Activated naive CD8-positive, alpha-beta T cell treated with anti-CD3 and anti-CD28 coated beads, Interleukin-2, amount 10 ng/mL, durations not matched to agents 7 days and 5 days (primary cell): ENCODE measurements at regions not wholly inside any gene's neighbourhood (a gene's known extent, or its start where the extent isn't known, plus 50 kb on each side); places are given as distances from the start of the nearest gene placed in this dataset.

Experiments used
- ATAC-seq: fragments of 150-1000 bp; cut with Tn5 transposase; one replicate; pipeline ENCODE4 v1.10.0; 2021; ENCODE audit warnings: low read depth, moderate library complexity
- POLR2A ChIA-PET: fragments of 350-600 bp; sonication (Branson Sonifier 250); formaldehyde crosslinking; loops from one replicate; lab custom pipeline; 2021; ENCODE audit warnings: antibody characterized with exemption; lab: Charles Lee
- DNase-seq: peaks from one replicate; pipeline ENCODE4 v3.0.0; 2021
- H3K27ac Mint-ChIP-seq: one replicate; pipeline ENCODE4 v1.8.0; 2022; ENCODE audit warnings: mild to moderate bottlenecking, mixed read lengths
- H3K27me3 Mint-ChIP-seq: one replicate; pipeline ENCODE4 v1.8.0; 2022; ENCODE audit warnings: mild to moderate bottlenecking, moderate library complexity, mixed read lengths
- H3K36me3 Mint-ChIP-seq: one replicate; pipeline ENCODE4 v1.8.0; 2021; ENCODE audit warnings: mild to moderate bottlenecking, mixed read lengths
- H3K4me1 Mint-ChIP-seq: one replicate; pipeline ENCODE4 v1.8.0; 2021; ENCODE audit warnings: mixed read lengths
- H3K4me3 Mint-ChIP-seq: one replicate; pipeline ENCODE4 v1.8.0; 2022; ENCODE audit warnings: mild to moderate bottlenecking, moderate library complexity, mixed read lengths
- H3K9me3 Mint-ChIP-seq: one replicate; pipeline ENCODE4 v1.8.0; 2021; ENCODE audit warnings: mixed read lengths

GRCh38 chr20:12593342-12593873 is 415.4 kb upstream of the SPTLC3 start:
- no peaks in the 10 kb centered on the region for H3K36me3 Mint-ChIP-seq
- no peaks in the 10 kb centered on the region for H3K27me3 Mint-ChIP-seq
- H3K4me1 Mint-ChIP-seq = no peaks in the 10 kb centered on the region
- no peak for DNase-seq
- ATAC-seq = no peak
- H3K4me3 Mint-ChIP-seq = no peak overlapping the region
- POLR2A ChIA-PET = no interaction called here
- H3K27ac Mint-ChIP-seq = no peak overlapping the region
- peaks cover 5% of the 10 kb centered on the region for H3K9me3 Mint-ChIP-seq

GRCh38 chr20:12594410-12595088 is 414.2 kb upstream of the SPTLC3 start:
- H3K4me1 Mint-ChIP-seq = no peaks in the 10 kb centered on the region
- H3K36me3 Mint-ChIP-seq = no peaks in the 10 kb centered on the region
- no peak for DNase-seq
- H3K4me3 Mint-ChIP-seq = no peak overlapping the region
- no peak for ATAC-seq
- H3K9me3 Mint-ChIP-seq = peaks cover 3% of the 10 kb centered on the region
- POLR2A ChIA-PET = no interaction called here
- no peaks in the 10 kb centered on the region for H3K27me3 Mint-ChIP-seq
- H3K27ac Mint-ChIP-seq = no peak overlapping the region

GRCh38 chr20:12595841-12596240 is 412.9 kb upstream of the SPTLC3 start:
- Mint-ChIP-seq H3K4me3 (no peak overlapping the region), H3K27ac (no peak overlapping the region), H3K27me3 (no peaks in the 10 kb centered on the region), H3K4me1 (no peaks in the 10 kb centered on the region), H3K9me3 (peaks cover 1% of the 10 kb centered on the region), H3K36me3 (no peaks in the 10 kb centered on the region)
- no peak for DNase-seq
- POLR2A ChIA-PET = no interaction called here
- ATAC-seq = no peak

GRCh38 chr20:12596863-12597262 is 411.9 kb upstream of the SPTLC3 start:
- Mint-ChIP-seq H3K9me3 (peaks cover 1% of the 10 kb centered on the region), H3K27ac (no peak overlapping the region), H3K27me3 (no peaks in the 10 kb centered on the region), H3K4me1 (no peaks in the 10 kb centered on the region), H3K36me3 (no peaks in the 10 kb centered on the region), H3K4me3 (no peak overlapping the region)
- ATAC-seq = no peak
- no peak for DNase-seq
- POLR2A ChIA-PET = no interaction called here

GRCh38 chr20:12597551-12597950 is 411.2 kb upstream of the SPTLC3 start:
- ATAC-seq (no peak), DNase-seq (no peak)
- Mint-ChIP-seq H3K4me3 (no peak overlapping the region), H3K9me3 (no peaks in the 10 kb centered on the region), H3K27me3 (no peaks in the 10 kb centered on the region), H3K36me3 (no peaks in the 10 kb centered on the region), H3K27ac (no peak overlapping the region), H3K4me1 (no peaks in the 10 kb centered on the region)
- POLR2A ChIA-PET = no interaction called here

- Mint-ChIP-seq H3K9me3 (peaks cover 1% of the 10 kb centered on the region), H3K36me3 (no peaks in the 10 kb centered on the region), H3K4me3 (no peak overlapping the region), H3K27me3 (no peaks in the 10 kb centered on the region), H3K27ac (no peak overlapping the region), H3K4me1 (no peaks in the 10 kb centered on the region)
- POLR2A ChIA-PET = no interaction called here
- no peak for DNase-seq
- ATAC-seq = no peak
Observed at GRCh38 chr20:12598894-12599293, 409.9 kb upstream of the SPTLC3 start.

GRCh38 chr20:12599494-12599893 is 409.3 kb upstream of the SPTLC3 start:
- Mint-ChIP-seq H3K4me1 (no peaks in the 10 kb centered on the region), H3K36me3 (no peaks in the 10 kb centered on the region), H3K27ac (no peak overlapping the region), H3K27me3 (no peaks in the 10 kb centered on the region), H3K4me3 (no peak overlapping the region), H3K9me3 (peaks cover 1% of the 10 kb centered on the region)
- DNase-seq (no peak), ATAC-seq (no peak)
- POLR2A ChIA-PET = no interaction called here

- Mint-ChIP-seq H3K36me3 (no peaks in the 10 kb centered on the region), H3K27me3 (no peaks in the 10 kb centered on the region), H3K9me3 (peaks cover 1% of the 10 kb centered on the region), H3K27ac (no peak overlapping the region), H3K4me1 (no peaks in the 10 kb centered on the region), H3K4me3 (no peak overlapping the region)
- DNase-seq = no peak
- ATAC-seq = no peak
- POLR2A ChIA-PET = no interaction called here
Observed at GRCh38 chr20:12605751-12606150, 403.0 kb upstream of the SPTLC3 start.

- Mint-ChIP-seq H3K4me1 (no peaks in the 10 kb centered on the region), H3K36me3 (no peaks in the 10 kb centered on the region), H3K27ac (no peak overlapping the region), H3K27me3 (no peaks in the 10 kb centered on the region), H3K9me3 (no peaks in the 10 kb centered on the region), H3K4me3 (no peak overlapping the region)
- DNase-seq (no peak), ATAC-seq (no peak)
- POLR2A ChIA-PET = no interaction called here
Observed at GRCh38 chr20:12610871-12611270, 397.9 kb upstream of the SPTLC3 start.

GRCh38 chr20:12614764-12615163 is 394.0 kb upstream of the SPTLC3 start:
- DNase-seq (no peak), ATAC-seq (no peak)
- no peak overlapping the region for H3K27ac Mint-ChIP-seq
- no peaks in the 10 kb centered on the region for H3K27me3 Mint-ChIP-seq
- H3K4me3 Mint-ChIP-seq = no peak overlapping the region
- H3K4me1 Mint-ChIP-seq = no peaks in the 10 kb centered on the region
- POLR2A ChIA-PET = no interaction called here
- no peaks in the 10 kb centered on the region for H3K36me3 Mint-ChIP-seq
- H3K9me3 Mint-ChIP-seq = peaks cover 3% of the 10 kb centered on the region

GRCh38 chr20:12617076-12617475 is 391.7 kb upstream of the SPTLC3 start:
- Mint-ChIP-seq H3K27ac (no peak overlapping the region), H3K4me1 (no peaks in the 10 kb centered on the region), H3K27me3 (no peaks in the 10 kb centered on the region), H3K9me3 (peaks cover 5% of the 10 kb centered on the region), H3K36me3 (no peaks in the 10 kb centered on the region), H3K4me3 (no peak overlapping the region)
- DNase-seq (no peak), ATAC-seq (no peak)
- POLR2A ChIA-PET = no interaction called here

- no peaks in the 10 kb centered on the region for H3K27me3 Mint-ChIP-seq
- no peaks in the 10 kb centered on the region for H3K36me3 Mint-ChIP-seq
- POLR2A ChIA-PET = no interaction called here
- no peak for ATAC-seq
- no peak for DNase-seq
- no peak overlapping the region for H3K4me3 Mint-ChIP-seq
- no peaks in the 10 kb centered on the region for H3K4me1 Mint-ChIP-seq
- peaks cover 3% of the 10 kb centered on the region for H3K9me3 Mint-ChIP-seq
- H3K27ac Mint-ChIP-seq = no peak overlapping the region
Observed at GRCh38 chr20:12623870-12624269, 384.9 kb upstream of the SPTLC3 start.

- Mint-ChIP-seq H3K27me3 (no peaks in the 10 kb centered on the region), H3K27ac (no peak overlapping the region), H3K4me3 (no peak overlapping the region), H3K36me3 (no peaks in the 10 kb centered on the region), H3K9me3 (no peaks in the 10 kb centered on the region), H3K4me1 (no peaks in the 10 kb centered on the region)
- ATAC-seq = no peak
- POLR2A ChIA-PET = no interaction called here
- DNase-seq = no peak
Observed at GRCh38 chr20:12627485-12627884, 381.3 kb upstream of the SPTLC3 start.

- Mint-ChIP-seq H3K4me1 (no peaks in the 10 kb centered on the region), H3K9me3 (no peaks in the 10 kb centered on the region), H3K4me3 (no peak overlapping the region), H3K27ac (no peak overlapping the region), H3K36me3 (no peaks in the 10 kb centered on the region), H3K27me3 (no peaks in the 10 kb centered on the region)
- POLR2A ChIA-PET = no interaction called here
- ATAC-seq (no peak), DNase-seq (no peak)
Observed at GRCh38 chr20:12638633-12639312, 370.0 kb upstream of the SPTLC3 start.
